NCI-H460 (cell line): ENCODE measurements at regions not wholly inside any gene's neighbourhood (a gene's known extent, or its start where the extent isn't known, plus 50 kb on each side); places are given as distances from the start of the nearest gene placed in this dataset.
"Not testable (repeated sequence)": the region's sequence is repeated elsewhere in the genome, so short reads cannot be mapped to it uniquely, and the experiment has no call there.

ENCODE experiments used
- DNase-seq: peaks from one replicate; pipeline ENCODE4 v3.0.0-alpha.2; 2016; ENCODE audit warnings: low read depth; ENCODE audit errors: extremely low read depth

DNA sequence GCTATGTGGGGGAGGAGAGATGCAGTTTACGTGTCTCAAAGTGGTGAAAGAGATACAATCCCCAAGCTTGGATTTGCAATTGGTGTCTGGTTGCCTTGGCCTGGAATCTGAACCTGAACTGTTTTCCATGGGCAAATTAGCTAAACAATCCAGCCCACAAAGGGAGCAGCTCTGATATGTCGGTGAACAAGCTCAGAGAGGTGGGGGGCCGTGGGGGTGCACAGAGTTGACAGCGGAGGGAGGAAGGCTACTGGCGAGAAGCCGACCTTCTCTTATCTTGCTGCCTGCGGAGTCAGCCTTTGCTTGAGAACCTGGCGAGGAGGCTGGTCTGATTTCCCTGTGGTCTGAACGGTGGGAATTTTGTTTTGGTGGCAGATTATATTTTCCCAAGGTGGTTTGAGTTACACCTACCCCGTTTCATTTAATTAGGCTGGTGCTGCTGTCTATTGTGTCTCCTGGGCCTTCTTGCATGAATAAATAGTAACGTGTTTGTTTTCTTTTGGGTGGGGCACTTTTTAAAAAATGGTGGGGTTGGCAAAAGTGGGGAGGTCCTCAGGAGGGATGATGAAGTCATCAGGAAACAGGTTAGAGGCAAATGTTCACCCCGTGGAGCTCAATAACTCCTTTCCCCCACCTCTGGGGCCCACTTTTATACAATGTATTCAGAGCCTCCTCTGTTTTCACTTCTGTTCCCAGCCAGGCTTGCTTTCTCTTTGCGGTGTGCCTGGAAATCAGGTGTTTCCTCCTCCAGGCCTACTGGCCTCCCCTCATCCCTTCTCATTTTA lies 80.9 kb upstream of the IGFBP5 start:
- no peak for DNase-seq

DNA sequence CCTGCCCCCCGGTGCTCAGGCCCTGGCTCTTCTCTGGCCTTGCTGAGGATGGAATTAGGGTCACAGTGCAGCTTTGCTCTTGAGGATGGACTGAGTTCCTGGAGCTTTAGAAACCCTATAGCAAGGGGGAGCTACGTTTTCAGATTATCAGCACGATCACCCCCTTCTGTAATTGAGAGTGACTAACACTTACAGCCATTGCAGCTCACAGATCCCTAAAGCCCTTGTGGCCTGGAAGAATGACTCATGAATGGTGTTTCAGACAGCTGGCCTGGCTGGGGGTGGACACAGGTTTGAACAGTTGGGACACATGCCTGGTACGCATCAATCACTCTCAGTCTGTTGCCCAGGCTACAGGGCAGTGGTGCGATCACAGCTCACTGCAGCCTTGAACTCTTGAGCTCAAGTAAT lies 79.7 kb upstream of the IGFBP5 start:
- DNase-seq: no peak

DNA sequence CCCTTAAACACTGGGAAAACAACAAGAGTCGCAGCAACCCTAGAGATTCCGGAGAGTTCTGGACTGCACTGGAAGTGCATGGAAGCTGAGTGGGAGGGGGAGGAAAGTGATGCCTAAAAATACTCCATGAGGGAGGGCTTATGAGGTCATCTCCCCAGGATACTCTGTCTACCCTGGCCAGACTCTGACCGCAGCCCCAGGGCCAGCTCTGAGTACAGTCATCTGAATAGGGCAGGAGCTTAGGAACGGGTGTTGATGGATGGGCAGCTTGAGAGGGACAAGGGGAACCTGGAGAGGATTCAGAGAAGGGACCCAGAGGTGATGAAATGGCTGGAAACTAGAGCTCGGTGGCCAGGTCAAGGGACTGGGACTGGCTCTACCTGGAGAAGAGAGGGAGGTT lies 79.3 kb upstream of the IGFBP5 start:
- no peak for DNase-seq

DNA sequence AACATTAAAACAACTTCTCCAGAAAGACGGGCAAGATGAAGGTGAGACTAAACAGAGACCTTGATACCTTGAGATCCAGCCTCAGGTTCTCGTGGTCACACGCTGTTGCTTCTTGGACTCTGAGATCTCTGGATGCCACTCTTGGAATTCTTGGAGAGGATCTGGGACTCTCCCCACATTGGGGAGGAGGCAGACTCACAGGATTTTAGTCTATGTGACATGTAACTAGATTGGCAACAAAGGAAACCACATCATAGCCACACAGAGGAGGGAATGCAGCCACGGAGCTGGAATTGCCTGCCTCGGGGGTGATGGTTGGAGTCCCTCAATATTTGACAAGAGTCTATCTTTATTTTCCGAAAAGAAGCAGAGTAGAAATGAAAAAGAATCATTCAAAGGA lies 78.8 kb upstream of the IGFBP5 start:
- DNase-seq: no peak

DNA sequence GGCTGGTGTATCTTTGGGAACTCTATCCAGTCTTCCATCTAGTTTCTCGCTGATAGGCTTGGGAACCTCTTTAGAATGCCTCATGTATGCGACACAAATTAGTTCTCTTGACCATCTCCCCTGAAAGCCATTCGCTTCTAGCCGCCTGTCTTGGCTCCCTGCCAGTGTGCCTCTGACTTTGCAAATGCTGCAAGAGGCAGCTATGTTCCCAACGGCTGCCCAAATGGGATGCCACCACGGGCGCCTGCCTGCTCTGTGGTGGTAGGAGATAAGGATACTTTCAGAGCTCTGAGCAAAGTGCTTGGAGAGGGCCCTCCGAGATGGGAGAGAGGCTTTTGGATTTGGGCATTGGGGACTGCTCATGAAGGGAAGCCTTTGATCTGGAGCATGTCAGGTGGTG lies 77.7 kb upstream of the IGFBP5 start:
- no peak for DNase-seq

DNA sequence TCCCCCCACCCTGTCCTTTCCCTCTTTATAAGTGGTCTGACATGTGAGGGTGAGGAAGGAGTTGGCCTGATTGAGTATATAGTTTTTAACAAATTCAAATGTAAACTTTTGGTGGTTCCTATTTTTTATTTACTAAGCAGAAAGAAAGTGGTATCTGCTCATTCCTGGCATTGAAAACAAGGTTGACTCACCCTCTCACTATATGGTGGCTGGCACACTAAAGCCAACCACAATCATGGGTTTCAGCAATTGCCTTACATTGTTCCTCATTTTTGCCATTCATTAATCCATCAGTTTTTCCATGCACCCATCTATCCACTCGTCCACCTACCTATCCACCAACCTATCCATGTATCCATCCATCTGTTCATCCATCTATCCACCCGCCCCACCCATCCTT lies 75.4 kb upstream of the IGFBP5 start:
- DNase-seq: no peak

DNA sequence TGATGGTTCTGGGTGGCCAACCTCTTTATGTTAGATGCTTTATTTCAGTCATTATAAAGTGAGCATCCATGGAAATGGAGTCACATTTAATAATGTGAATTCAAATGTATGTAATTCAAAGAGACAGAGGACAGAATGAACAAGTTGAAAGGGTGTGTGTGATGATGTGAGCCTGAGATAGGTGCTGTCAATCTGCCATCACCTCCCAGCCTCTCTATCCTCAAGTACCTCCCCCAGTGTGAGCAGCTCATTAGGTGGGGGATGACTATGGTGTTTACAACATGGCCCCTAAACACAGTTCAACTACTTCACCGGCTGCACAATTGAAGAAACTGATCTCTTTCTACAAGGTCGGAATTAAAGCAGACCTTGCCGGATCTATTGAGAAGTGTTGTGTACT lies 74.7 kb upstream of the IGFBP5 start:
- DNase-seq: no peak

DNA sequence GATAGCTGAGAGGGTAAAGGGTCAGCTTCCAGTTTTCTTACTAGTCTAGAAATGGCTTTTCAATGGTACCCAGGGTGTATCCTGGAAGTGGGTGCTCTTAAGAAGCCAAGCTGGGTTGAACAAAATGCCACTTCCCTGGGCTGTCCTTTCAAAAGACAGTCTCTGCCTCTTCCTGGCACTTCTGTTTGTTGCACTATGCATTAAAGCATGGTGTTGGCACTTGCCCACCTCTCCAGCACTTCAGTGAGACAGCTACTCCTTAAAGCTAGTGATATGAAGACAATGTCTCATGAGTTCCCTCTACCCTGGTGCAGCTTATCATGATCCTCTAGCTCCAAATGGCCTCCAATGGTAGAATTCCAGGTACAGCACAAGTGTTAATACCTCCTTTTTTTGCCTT lies 74.3 kb upstream of the IGFBP5 start:
- no peak for DNase-seq

DNA sequence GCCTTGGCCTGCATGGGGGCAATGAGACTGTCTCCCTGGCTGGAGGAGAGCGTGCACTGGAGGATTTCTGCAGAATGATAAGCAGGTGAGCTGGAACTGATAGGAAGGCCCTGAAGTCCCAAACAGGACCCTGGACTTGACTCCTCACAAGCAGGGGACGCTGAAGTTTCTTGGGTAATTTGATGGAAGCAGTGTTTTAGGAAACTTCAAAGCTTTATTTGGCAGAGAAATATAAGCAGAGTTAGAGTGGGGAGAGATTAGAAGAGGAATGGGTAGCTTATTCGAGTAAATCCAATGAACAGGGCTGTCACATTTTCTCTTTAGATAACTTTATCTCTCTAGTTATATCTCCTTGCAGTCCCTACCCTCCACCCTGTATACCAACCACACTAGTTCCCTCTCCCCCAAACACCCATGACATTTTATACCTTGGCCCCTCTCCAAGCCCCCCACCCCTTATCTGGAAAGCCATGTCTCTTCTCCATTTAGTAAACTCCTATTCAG lies 73.6 kb upstream of the IGFBP5 start:
- no peak for DNase-seq

DNA sequence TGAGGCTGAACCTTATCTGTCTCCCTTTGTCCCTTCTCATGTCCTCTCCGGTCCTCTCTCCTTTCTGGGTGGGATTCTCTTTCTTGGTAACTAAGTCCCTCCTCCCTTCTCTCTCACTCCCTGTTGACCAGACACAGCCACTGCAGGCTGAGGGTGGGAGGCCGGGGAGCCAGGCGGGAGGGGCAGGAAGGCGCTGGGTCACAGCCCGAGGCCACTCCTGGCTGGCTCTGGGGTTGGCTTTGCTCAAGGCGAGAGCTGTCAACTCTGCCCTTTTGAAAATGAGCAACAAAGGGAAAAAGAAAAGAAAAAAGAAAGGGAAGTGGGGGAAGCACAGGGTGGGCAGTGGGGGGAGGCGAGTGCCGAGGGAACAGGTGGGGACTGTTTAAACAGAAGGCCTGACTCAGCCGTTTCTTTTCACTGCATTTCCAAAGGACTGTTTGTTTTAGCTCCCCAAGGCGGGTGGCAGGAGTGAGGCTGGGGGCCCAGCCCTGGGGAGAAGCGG lies 70.5 kb upstream of the IGFBP5 start:
- no peak for DNase-seq

DNA sequence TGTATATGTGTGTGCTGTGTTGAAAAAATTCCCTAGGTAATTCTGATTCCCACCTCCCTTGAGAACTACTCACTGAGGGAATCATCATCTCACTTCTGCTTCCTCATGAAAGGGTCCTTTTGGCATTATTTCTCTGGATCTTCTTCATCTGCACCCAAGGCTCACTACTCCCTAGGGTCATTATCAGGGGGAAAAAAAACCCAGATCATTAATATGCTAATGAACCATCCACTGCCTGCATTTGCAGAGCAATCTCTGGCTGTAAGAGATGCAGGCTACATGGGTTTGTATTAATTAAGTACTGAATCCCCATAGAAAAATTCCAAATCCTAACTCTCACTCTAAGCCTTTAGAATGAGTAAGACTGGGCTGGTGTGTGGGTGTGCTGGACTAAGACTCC lies 68.0 kb upstream of the IGFBP5 start:
- DNase-seq: no peak

DNA sequence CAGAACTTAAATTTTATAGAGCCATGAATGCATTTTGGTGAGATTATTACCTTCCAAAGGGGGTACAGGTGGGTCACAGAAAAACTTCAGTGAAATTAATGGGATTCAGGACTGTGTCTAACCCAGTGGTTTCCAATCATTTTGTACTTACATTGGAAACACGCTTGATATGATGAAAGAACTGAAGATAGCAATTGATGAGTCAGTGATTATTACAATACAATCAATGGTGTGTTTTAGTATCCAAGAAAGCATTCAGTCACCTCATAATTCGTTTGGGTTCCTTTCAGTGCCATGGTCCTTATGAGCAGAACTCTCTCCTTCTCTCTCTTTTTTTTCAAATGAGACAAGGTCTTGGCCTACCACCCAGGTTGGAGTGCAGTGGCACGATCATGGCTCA lies 66.5 kb upstream of the IGFBP5 start:
- no peak for DNase-seq

DNA sequence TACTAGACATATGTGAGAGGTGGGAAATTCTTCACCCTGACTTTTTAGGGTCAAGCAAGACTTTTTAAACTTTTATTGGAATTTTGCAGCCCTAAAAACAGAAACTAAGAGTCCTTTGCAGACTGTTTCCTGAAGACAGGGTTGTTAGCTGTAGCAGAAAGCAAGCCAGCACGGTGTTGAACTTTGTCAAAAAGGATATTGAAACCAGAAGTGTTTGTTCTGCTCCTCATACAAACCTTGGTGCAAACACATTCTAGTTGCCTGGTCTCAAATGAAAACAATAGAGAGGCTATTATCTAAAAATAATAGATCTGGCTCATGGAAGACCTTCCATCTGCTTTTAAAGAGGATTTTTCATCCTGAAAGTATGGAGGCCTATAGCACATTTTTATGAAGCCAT lies 65.8 kb upstream of the IGFBP5 start:
- no peak for DNase-seq

DNA sequence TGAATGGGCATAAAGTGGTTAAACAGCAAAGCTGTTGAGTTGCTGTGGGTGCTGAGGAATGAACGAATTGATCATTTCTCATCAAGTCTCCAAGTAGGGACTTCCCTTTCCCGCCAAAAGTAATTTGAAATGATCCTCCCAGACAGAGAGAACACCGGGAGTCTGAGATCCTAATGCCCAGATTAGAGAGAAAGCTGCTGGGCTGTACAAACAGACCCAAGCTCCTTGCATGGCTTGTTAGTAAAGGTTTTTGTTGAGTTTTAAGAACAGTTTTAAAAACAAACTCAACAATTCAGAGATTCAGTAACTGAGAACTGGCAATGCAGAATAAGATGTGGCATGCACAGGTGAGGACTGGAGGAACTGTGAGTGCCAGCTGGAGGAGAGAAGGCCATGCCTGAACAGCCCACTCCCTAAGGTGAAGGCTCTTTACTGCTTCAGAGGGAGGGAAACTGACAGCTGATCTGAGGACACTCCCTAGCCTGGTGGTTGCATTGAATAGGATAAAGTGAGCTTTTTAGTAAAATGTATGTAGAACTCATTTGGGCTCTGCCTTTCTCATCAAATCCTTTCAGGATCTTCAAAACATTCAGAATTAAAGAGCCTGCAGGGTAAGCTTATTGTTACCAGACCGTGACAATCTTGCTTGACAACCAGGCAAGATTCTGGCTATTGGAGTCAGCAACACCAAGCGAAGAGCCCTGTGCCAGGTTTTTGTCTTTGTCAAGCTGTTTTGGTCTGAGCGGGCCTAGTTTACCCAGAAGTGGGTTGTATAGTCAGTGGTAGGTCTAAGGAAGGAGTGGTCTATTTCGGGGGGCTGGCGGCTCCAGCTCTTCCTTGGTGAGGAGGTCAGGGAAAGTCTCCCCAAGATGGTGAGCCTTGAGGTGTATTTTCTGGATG lies 63.2 kb upstream of the IGFBP5 start:
- no peak for DNase-seq

DNA sequence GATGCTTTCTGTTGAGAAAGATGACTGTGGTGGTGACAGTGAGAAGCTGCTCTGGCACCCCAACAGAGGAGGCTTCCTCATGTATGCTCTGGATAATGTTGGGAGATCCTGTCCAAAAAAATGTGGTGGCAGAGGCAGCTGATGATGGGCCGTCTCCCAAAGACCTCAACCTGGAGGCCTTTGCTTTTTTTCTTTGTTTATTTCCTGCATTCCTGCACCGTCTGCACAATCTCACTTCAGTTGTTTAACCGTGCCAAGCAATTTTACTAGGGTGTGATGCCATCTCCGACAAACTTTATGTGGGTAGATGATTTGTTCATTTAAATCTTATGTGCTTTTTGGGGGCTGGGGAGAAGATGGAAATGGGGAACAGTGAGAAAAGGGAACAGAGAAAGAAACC lies 62.2 kb upstream of the IGFBP5 start:
- no peak for DNase-seq

DNA sequence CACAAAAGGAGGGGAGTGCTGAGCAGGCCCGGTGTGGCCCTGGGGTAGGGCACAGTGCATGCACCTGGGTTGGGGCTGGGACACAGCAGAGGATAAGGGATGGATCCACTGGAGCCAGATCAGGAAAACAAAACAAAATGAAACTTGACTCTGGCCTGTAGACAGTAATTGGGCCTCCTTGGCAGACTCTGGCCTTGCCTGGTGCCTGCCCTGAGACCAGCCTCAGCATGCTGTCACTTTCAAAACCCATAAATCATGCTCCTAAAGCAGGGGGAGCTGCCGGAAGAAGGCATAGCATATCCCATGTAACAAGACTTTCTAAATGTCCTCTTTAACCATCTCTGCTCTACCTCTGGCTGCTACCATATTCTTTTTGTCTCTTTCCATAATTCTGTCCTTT lies 61.1 kb upstream of the IGFBP5 start:
- DNase-seq: no peak

DNA sequence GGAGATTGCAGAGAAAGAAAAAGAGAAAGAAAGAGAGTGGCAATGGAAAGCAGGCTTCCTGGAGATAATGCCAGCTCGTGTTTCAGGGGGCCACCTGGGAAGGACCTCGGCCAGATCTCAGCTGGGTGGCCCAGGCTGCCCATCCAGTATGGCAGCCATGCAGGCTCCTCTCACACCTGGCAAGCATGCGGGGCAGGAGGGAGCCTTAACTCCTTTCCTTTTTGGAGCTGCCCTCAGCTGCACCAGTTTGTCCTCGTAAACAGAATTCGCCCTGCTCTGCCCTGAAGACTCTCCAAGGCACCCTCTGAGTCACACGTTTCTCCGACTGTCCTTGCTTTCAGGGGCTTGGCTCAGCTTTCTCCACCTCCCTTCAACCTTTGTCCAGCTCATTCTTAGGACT lies 59.5 kb upstream of the IGFBP5 start:
- no peak for DNase-seq

DNA sequence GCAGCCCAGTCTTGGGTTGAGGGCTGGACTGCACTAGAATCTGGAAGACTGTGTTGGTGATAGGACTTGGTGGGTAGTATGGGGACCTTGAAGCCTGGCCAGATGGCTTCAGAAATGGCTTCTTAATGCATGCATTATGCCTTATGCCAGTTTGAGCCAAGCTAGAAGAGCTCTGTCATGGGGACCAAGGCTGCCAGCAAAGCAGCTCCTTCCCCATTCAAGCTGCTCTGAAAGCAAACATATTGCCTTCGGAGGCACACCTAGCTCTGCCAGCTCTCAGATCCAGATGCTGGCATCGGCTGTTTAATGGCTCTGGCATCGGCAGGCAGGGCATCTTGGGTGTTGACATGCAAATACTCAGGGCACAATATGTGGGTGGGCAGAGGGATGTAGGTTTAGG lies 59.0 kb upstream of the IGFBP5 start:
- DNase-seq: no peak

DNA sequence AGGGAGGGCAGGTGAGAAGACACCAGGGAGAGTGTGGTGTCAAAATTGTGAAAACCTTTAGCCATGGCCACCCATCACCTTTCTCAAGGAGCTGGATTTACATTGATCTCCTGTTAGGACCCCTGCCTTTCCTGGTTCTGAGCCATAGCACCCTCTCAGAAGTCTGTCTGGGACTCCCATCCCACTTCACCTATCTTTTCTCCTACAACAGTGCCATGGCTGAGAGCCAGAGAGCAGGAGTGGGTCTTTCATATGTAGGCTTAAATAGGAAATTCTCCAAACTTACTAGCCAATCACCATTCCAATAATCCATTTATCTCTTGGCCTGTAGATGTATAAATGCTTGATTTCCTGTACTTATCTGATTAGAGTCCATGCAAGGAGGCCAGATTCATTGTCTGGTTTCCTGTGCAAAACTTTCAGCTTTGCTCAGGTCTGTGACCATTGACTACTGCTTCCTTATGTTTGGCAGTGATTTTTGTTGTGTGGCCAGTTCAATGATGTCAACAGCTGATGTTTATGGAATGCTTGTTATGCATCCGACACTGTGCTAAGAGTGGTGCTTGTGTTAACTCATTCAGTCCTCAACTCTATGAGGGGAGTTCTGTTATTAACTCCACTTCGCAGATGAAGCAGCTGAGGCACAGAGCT lies 57.6 kb upstream of the IGFBP5 start:
- DNase-seq: no peak

DNA sequence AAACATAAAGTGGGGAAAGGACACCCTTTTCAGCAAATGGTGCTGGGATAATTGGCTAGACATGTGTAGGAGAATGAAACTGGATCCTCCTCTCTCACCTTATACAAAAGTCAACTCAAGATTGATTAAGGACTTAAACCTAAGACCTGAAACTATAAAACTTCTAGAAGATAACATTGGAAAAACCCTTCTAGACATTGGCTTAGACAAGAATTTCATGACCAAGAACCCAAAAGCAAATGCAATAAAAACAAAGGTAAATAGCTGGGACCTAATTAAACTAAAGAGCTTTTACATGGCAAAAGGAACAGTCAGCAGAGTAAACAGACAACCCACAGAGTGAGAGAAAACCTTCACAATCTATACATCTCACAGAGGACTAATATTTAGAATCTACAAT lies 55.4 kb upstream of the IGFBP5 start:
- not testable (repeated sequence) for DNase-seq

DNA sequence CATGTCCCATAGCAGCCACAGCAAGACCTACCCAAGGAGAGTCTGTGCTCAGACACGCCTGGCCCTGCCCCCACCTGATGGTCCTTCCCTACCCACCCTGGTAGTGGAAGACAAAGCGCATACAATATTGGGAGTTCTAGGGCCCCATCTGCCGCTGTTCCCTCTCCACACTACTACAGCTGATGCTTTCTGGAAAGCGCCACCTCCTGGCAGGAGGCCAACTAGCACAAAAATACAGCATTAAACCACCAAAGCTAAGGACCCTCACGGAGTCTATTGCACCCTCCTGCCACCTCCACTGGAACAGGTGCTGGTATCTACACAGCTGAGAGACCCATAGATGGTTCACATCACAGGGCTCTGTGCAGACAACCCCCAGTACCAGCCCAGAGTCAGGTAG lies 50.9 kb upstream of the IGFBP5 start:
- not testable (repeated sequence) for DNase-seq
